M059J (cell line): ENCODE measurements at regions not wholly inside any gene's neighbourhood (a gene's known extent, or its start where the extent isn't known, plus 50 kb on each side); places are given as distances from the start of the nearest gene placed in this dataset.

Experiments used
- DNase-seq: peaks from one replicate; pipeline ENCODE4 v3.0.0-alpha.2; 2012; ENCODE audit warnings: low read depth

DNA sequence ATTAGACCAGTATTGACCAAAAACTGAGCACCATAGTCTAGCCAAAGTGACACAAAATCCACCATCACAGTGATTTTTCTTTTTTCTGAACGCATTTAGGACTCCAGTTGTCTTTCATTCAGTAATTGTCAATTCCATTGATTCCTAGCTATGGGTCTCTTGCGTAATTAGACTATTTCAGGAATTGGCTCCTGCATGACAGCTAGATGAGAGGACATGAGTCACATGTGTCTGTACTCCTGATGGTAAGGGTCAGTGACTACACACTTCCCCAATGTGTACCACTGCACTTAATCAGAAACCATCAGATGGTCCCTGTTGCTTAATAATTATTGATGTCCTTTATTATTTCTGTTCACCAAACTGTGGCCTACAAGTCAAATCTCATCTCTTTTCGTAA lies 469.5 kb downstream of the POM121L12 start:
- DNase-seq: no peak

DNA sequence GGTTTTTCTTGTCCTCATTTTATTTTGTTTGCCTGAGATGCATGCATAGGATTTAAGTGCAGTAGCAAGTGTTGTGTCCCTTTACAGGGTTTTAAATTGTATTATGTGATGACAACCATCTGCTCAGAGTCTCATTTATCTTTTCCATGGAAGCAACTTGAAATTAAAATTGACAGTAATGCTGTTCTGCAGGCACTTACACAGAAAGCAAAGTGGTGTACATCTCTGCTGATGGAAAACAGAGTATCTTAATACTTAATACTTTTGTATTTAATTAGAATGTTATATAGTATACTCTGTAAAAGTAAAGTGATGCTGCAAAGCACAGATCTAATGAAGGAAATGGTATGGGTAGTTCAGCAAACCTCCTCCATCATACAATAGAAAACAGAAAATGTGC lies 482.9 kb downstream of the POM121L12 start:
- no peak for DNase-seq

DNA sequence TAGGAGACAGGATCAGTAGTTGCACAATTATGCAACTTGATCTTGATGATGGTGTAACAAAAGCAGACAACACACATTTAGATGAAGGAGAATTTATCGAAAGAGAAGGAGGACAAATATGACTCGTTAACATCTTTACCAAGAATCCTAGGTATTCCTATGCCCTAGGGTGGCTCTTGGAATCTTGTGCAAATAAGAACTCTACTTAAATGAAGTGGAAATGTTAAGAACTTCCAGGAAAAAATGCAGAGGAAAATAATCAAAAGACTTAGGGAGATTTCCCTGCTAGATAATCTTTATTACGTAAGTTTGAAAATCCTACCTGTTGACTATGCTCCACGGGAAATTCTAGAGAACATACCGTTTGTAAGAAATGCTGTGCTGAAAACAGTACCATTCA lies 485.4 kb downstream of the POM121L12 start:
- DNase-seq: no peak

DNA sequence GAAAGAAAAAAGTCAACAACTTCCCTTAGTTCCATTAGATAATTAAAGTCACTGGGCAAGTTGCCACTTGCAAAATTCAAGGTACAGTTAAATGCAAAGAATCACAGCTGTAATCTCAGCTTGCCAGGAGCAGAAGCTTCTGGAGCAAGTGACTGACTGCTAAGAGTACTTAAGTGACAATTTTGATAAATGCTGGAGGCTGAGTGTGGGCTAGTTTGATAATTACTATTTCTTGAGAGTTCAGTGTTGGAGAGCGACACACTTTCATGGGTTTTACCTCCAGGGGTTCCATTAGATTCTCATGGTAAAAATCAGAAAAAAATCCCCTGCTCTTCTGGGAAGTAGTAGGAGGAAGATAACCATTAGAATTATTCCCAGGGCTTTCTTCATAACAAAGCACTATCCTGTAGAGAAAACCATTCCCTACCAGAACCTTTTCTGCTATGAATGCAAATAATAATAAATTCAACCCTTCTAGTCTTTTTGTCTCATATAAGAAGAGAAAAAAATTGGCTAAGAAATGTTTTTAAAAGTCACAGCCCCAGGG lies 486.3 kb downstream of the POM121L12 start:
- no peak for DNase-seq

DNA sequence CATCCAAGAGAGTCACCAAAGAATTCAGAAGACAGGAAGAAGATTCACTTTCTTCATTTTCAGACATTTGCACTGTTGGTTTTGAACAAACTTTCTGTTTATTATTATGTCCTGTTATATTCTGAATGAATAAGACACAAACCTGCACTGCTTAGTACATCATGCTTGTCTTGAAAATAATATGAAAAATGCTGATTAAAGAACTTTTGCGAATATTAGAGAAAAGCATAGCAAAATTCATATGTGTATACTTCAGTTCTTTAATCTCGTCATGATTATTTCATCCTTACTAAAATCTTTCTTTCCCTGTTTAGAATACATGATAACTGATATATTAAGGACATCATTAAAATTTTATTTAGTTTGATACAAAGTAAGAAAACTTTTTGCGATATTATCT lies 504.1 kb downstream of the POM121L12 start:
- no peak for DNase-seq

DNA sequence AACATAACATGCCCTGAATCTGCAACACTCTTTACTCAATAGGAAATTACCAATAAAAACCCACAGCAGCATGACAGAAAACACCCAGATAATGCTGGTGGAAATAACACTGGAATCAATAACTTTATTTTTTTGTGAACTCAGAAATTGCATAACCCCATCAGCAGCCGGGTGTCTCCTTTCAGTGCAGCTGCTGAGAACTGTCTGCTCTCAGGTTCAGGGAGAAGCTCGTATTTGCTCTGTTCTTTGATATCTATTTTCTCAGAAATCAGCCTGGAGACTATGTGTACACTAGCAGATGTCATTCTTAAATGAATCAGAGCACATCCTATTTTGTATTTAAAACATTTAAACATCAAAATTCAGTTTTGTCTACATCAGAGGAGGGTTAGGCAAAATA lies 506.0 kb downstream of the POM121L12 start:
- no peak for DNase-seq

DNA sequence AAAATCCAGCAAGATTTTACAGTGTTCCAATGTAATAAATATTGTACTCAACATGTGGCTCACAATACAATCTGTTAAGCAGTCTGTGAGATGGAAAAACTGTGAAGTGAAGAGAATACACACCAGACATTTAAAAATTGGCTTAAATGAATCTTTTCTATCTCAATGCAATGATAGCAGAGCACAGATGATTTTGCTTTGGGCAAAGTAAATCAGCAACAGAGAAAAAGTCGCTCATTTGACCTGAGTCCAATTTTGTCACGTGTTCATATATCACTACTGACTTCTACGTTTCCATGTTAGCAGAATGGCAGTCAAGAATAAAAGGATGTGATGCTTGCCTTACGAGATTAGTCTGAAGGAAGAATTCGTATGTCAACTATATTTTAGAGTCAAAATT lies 506.7 kb downstream of the POM121L12 start:
- no peak for DNase-seq
